ENCODE measurements at regions not wholly inside any gene's neighbourhood (a gene's known extent, or its start where the extent isn't known, plus 50 kb on each side); places are given as distances from the start of the nearest gene placed in this dataset.

- TF ChIP-seq FOXM1 (IDR thresholded peaks at IDR 0.05; ENCODE audit: low read depth) (no peak), NRF1 (IDR thresholded peaks at IDR 0.05; ENCODE audit: low read depth, low read length) (no peak), EP300 (IDR thresholded peaks at IDR 0.05; ENCODE audit: borderline replicate concordance in 1 of 2, low read depth in 1 of 2, low read length in 1 of 2) (no peak), EZH2phosphoT487 (IDR thresholded peaks at IDR 0.05; ENCODE audit: borderline replicate concordance, low read depth) (no peak), RFX5 (IDR thresholded peaks at IDR 0.05; ENCODE audit: low read length) (no peak), USF2 (IDR thresholded peaks at IDR 0.05; ENCODE audit: borderline replicate concordance, low read depth, low read length) (no peak), POLR2AphosphoS5 (IDR thresholded peaks at IDR 0.05; ENCODE audit: low read depth, low read length) (no peak), YY1 (IDR thresholded peaks at IDR 0.05; ENCODE audit: low read depth) (no peak), TEAD4 (IDR thresholded peaks at IDR 0.05; ENCODE audit: borderline replicate concordance, insufficient read depth) (no peak), SMC3 (IDR thresholded peaks at IDR 0.05; ENCODE audit: low read depth, low read length) (no peak), NFIC (IDR thresholded peaks at IDR 0.05; ENCODE audit: borderline replicate concordance) (no peak), MXI1 (IDR thresholded peaks at IDR 0.05; ENCODE audit: low read depth, low read length) (no peak)
- TF ChIP-seq, protein P1, sequence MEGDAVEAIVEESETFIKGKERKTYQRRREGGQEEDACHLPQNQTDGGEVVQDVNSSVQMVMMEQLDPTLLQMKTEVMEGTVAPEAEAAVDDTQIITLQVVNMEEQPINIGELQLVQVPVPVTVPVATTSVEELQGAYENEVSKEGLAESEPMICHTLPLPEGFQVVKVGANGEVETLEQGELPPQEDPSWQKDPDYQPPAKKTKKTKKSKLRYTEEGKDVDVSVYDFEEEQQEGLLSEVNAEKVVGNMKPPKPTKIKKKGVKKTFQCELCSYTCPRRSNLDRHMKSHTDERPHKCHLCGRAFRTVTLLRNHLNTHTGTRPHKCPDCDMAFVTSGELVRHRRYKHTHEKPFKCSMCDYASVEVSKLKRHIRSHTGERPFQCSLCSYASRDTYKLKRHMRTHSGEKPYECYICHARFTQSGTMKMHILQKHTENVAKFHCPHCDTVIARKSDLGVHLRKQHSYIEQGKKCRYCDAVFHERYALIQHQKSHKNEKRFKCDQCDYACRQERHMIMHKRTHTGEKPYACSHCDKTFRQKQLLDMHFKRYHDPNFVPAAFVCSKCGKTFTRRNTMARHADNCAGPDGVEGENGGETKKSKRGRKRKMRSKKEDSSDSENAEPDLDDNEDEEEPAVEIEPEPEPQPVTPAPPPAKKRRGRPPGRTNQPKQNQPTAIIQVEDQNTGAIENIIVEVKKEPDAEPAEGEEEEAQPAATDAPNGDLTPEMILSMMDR (IDR thresholded peaks at IDR 0.05) = no peak
- TF ChIP-seq, protein P2, sequence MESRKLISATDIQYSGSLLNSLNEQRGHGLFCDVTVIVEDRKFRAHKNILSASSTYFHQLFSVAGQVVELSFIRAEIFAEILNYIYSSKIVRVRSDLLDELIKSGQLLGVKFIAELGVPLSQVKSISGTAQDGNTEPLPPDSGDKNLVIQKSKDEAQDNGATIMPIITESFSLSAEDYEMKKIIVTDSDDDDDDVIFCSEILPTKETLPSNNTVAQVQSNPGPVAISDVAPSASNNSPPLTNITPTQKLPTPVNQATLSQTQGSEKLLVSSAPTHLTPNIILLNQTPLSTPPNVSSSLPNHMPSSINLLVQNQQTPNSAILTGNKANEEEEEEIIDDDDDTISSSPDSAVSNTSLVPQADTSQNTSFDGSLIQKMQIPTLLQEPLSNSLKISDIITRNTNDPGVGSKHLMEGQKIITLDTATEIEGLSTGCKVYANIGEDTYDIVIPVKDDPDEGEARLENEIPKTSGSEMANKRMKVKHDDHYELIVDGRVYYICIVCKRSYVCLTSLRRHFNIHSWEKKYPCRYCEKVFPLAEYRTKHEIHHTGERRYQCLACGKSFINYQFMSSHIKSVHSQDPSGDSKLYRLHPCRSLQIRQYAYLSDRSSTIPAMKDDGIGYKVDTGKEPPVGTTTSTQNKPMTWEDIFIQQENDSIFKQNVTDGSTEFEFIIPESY (IDR thresholded peaks at IDR 0.05; ENCODE audit: borderline replicate concordance, low read depth) = no peak
These were observed 136.8 kb upstream of the SPAG17 start for GRCh38 chr1:118321840-118322239.

Measured in SK-N-SH (cell line).